HG03558 (cell line): ENCODE measurements at regions not wholly inside any gene's neighbourhood (a gene's known extent, or its start where the extent isn't known, plus 50 kb on each side); places are given as distances from the start of the nearest gene placed in this dataset.
"Not testable (repeated sequence)": the region's sequence is repeated elsewhere in the genome, so short reads cannot be mapped to it uniquely, and the experiment has no call there.

Source experiments
- ATAC-seq: cut with Tn5 transposase; IDR thresholded peaks from one replicate; pipeline ENCODE4 v1.9.1; 2021; ENCODE audit warnings: moderate number of reproducible peaks; ENCODE audit not compliant: unreplicated experiment; ENCODE audit errors: extremely low read depth

GRCh38 chr12:114847441-114848035 is 163.6 kb upstream of the TBX3 start:
- no peak for ATAC-seq

- ATAC-seq: no peak
These were observed 162.8 kb upstream of the TBX3 start for GRCh38 chr12:114846771-114847170.

GRCh38 chr12:114841557-114842251 is 157.7 kb upstream of the TBX3 start:
- no peak for ATAC-seq

GRCh38 chr12:114838480-114838879 is 154.5 kb upstream of the TBX3 start:
- no peak for ATAC-seq

GRCh38 chr12:114836609-114837008 is 152.6 kb upstream of the TBX3 start:
- ATAC-seq: no peak

- ATAC-seq: no peak
These were observed 151.1 kb upstream of the TBX3 start for GRCh38 chr12:114835031-114835430.

GRCh38 chr12:114834621-114835020 is 150.6 kb upstream of the TBX3 start:
- ATAC-seq: no peak

GRCh38 chr12:114829833-114830232 is 145.9 kb upstream of the TBX3 start:
- no peak for ATAC-seq

- ATAC-seq: not testable (repeated sequence)
These were observed 145.3 kb upstream of the TBX3 start for GRCh38 chr12:114829244-114829643.

GRCh38 chr12:114827461-114827860 is 143.5 kb upstream of the TBX3 start:
- ATAC-seq: no peak

- no peak for ATAC-seq
These were observed 142.3 kb upstream of the TBX3 start for GRCh38 chr12:114826244-114826643.

- no peak for ATAC-seq
These were observed 139.7 kb upstream of the TBX3 start for GRCh38 chr12:114823724-114824123.

- ATAC-seq: no peak
These were observed 137.6 kb upstream of the TBX3 start for GRCh38 chr12:114821570-114821969.

- ATAC-seq: no peak
These were observed 136.8 kb upstream of the TBX3 start for GRCh38 chr12:114820796-114821195.

- ATAC-seq: no peak
These were observed 133.8 kb upstream of the TBX3 start for GRCh38 chr12:114817571-114818425.

GRCh38 chr12:114815026-114815795 is 131.2 kb upstream of the TBX3 start:
- ATAC-seq: no peak

- no peak for ATAC-seq
These were observed 129.1 kb upstream of the TBX3 start for GRCh38 chr12:114812858-114813761.

GRCh38 chr12:114812384-114812783 is 128.4 kb upstream of the TBX3 start:
- no peak for ATAC-seq

GRCh38 chr12:114809097-114809496 is 125.1 kb upstream of the TBX3 start:
- no peak for ATAC-seq
